ENCODE measurements at regions not wholly inside any gene's neighbourhood (a gene's known extent, or its start where the extent isn't known, plus 50 kb on each side); places are given as distances from the start of the nearest gene placed in this dataset.

GRCh38 chr21:35859677-35860076 is 200.6 kb downstream of the SETD4 start:
- ATAC-seq: no peak
- TF ChIP-seq CSRNP3 (CRISPR knock-in tag; IDR thresholded peaks at IDR 0.05): no peak
- TF ChIP-seq ISL1 (CRISPR knock-in tag; IDR thresholded peaks at IDR 0.05): no peak
- no peak for TF ChIP-seq POU6F1 (CRISPR knock-in tag; IDR thresholded peaks at IDR 0.05; ENCODE audit: borderline replicate concordance, low read depth)
- TF ChIP-seq ZC3H10 (CRISPR knock-in tag; IDR thresholded peaks at IDR 0.05): no peak
- TF ChIP-seq CSDC2 (CRISPR knock-in tag; IDR thresholded peaks at IDR 0.05): no peak
- no peak for TF ChIP-seq CREB5 (CRISPR knock-in tag; IDR thresholded peaks at IDR 0.05; ENCODE audit: low read depth)
- no peak for TF ChIP-seq SNAI2 (CRISPR knock-in tag; IDR thresholded peaks at IDR 0.05)
- no peak for TF ChIP-seq ZFP30 (CRISPR knock-in tag; IDR thresholded peaks at IDR 0.05)
- TF ChIP-seq PATZ1 (CRISPR knock-in tag; IDR thresholded peaks at IDR 0.05; ENCODE audit: borderline replicate concordance): no peak
- TF ChIP-seq OSR1 (CRISPR knock-in tag; IDR thresholded peaks at IDR 0.05): no peak
- no peak for TF ChIP-seq ESRRG (CRISPR knock-in tag; IDR thresholded peaks at IDR 0.05)
- no peak for TF ChIP-seq ARNTL (CRISPR knock-in tag; IDR thresholded peaks at IDR 0.05; ENCODE audit: borderline replicate concordance, low read depth)
- TF ChIP-seq TSHZ2 (CRISPR knock-in tag; IDR thresholded peaks at IDR 0.05): no peak
- TF ChIP-seq ZNF565 (CRISPR knock-in tag; conservative IDR thresholded peaks at IDR 0.05; ENCODE audit: low read depth): no peak
- TF ChIP-seq TOX (CRISPR knock-in tag; IDR thresholded peaks at IDR 0.05; ENCODE audit: borderline replicate concordance): no peak
- no peak for TF ChIP-seq TCF4 (CRISPR knock-in tag; IDR thresholded peaks at IDR 0.05; ENCODE audit: borderline replicate concordance)
- no peak for TF ChIP-seq GLIS3 (CRISPR knock-in tag; IDR thresholded peaks at IDR 0.05)
- no peak for TF ChIP-seq BACH2 (CRISPR knock-in tag; IDR thresholded peaks at IDR 0.05; ENCODE audit: borderline replicate concordance)
- no peak for TF ChIP-seq ZNF8 (CRISPR knock-in tag; IDR thresholded peaks at IDR 0.05)
- no peak for TF ChIP-seq RARB (CRISPR knock-in tag; IDR thresholded peaks at IDR 0.05)

- TF ChIP-seq POU6F1 (CRISPR knock-in tag; IDR thresholded peaks at IDR 0.05; ENCODE audit: borderline replicate concordance, low read depth): no peak
- TF ChIP-seq PATZ1 (CRISPR knock-in tag; IDR thresholded peaks at IDR 0.05; ENCODE audit: borderline replicate concordance): no peak
- no peak for TF ChIP-seq ESRRG (CRISPR knock-in tag; IDR thresholded peaks at IDR 0.05)
- no peak for TF ChIP-seq GLIS3 (CRISPR knock-in tag; IDR thresholded peaks at IDR 0.05)
- TF ChIP-seq SNAI2 (CRISPR knock-in tag; IDR thresholded peaks at IDR 0.05): no peak
- TF ChIP-seq TOX (CRISPR knock-in tag; IDR thresholded peaks at IDR 0.05; ENCODE audit: borderline replicate concordance): no peak
- no peak for TF ChIP-seq RARB (CRISPR knock-in tag; IDR thresholded peaks at IDR 0.05)
- no peak for TF ChIP-seq CSRNP3 (CRISPR knock-in tag; IDR thresholded peaks at IDR 0.05)
- ATAC-seq: no peak
Measured at GRCh38 chr21:35857095-35857494, 203.2 kb downstream of the SETD4 start.

All from SK-N-SH treated with all-trans-retinoic acid at 6 μM for 48 hours (cell line).